K562 (cell line): ENCODE measurements at regions not wholly inside any gene's neighbourhood (a gene's known extent, or its start where the extent isn't known, plus 50 kb on each side); places are given as distances from the start of the nearest gene placed in this dataset.

Source experiments
- ATAC-seq: fragments of 200-7000 bp; cut with Tn5 transposase; 3 replicates; pipeline ENCODE4 v1.9.1; 2020; ENCODE audit warnings: moderate library complexity
- BruUV-seq: library from RNA; stranded (reverse); fragments of 400-500 nt; replicated peaks from 2 replicates; lab custom pipeline; 2021; lab: Mats Ljungman, UMichigan
- CTCF ChIA-PET: fragments of 300-600 bp; formaldehyde crosslinking; extraction: SDS; loops from one replicate; lab custom pipeline; 2021; ENCODE audit warnings: low intra/inter-chr PET ratio; lab: Yijun Ruan, JAX
- POLR2A ChIA-PET: fragments of 300-600, 350-650 bp; sonication (Branson Sonifier 250); formaldehyde crosslinking; extraction: SDS; loops from one replicate; lab custom pipeline; 2021; ENCODE audit warnings: antibody characterized with exemption, inconsistent platforms; lab: Yijun Ruan, JAX
- DNase-seq, 4 experiments: peaks; one replicate each; pipeline versions ENCODE4 v3.0.0 to v3.0.0-alpha.2; 2011 to 2018; ENCODE audit warnings: low spot score in 3 of 4, mixed read lengths in 3 of 4; ENCODE audit errors: extremely low read depth in 1 of 4
- FAIRE-seq: peaks from 2 replicates; lab custom pipeline; 2011; peaks lifted over from hg19 to GRCh38; lab: Jason Lieb, UNC
- H2AFZ ChIP-seq: 2 replicates; pipeline ENCODE4 v1.6.0; 2011; ENCODE audit warnings: low read depth, low read length, control low read depth, inconsistent platforms
- H3K27ac ChIP-seq: fragments of 200-600 bp; 3 replicates; pipeline ENCODE4 v1.8.0; 2011; ENCODE audit warnings: low read depth, mild to moderate bottlenecking, control low read depth, inconsistent platforms, low read length, moderate library complexity, mixed read lengths; ENCODE audit errors: extremely low read depth
- H3K27me3 ChIP-seq, 2 experiments: fragments of 300-600 bp in 1 of 2; 2 replicates in 1 of 2; 3 replicates in 1 of 2; pipeline versions ENCODE4 v1.6.0 to v1.8.0; 2011; ENCODE audit warnings: inconsistent platforms in 2 of 2, low read length in 2 of 2, mild to moderate bottlenecking in 1 of 2, mixed read lengths in 1 of 2, moderate library complexity in 1 of 2; ENCODE audit not compliant: control insufficient read depth in 2 of 2, insufficient read depth in 2 of 2
- H3K36me3 ChIP-seq: fragments of 300-600 bp; 3 replicates; pipeline ENCODE4 v1.8.0; 2011; ENCODE audit warnings: mild to moderate bottlenecking, low read length, inconsistent platforms; ENCODE audit not compliant: control insufficient read depth, insufficient read depth
- H3K4me1 ChIP-seq, 2 experiments: fragments of 200-600 bp in 1 of 2; replicated peaks in 1 of 2; 2 replicates in 1 of 2; 3 replicates in 1 of 2; pipeline versions ENCODE4 v1.5.1 to v1.8.0; 2011; ENCODE audit warnings: inconsistent platforms in 2 of 2, low read length in 2 of 2, mild to moderate bottlenecking in 1 of 2, mixed read lengths in 1 of 2, moderate library complexity in 1 of 2; ENCODE audit not compliant: control insufficient read depth in 2 of 2, insufficient read depth in 2 of 2
- H3K4me2 ChIP-seq: 2 replicates; pipeline ENCODE4 v1.6.1; 2011; ENCODE audit warnings: low read length, control low read depth, inconsistent platforms, mixed read lengths; ENCODE audit not compliant: insufficient read depth
- H3K4me3 ChIP-seq: fragments of 200-600 bp; sonication (generic), shearing (Covaris generic); 2 replicates; pipeline ENCODE4 v1.5.1; 2016; ENCODE audit warnings: control low read depth, inconsistent platforms
- H3K79me2 ChIP-seq: fragments of 200-600 bp; 3 replicates; pipeline ENCODE4 v1.8.0; 2011; ENCODE audit warnings: low read length, inconsistent platforms; ENCODE audit not compliant: control insufficient read depth, insufficient read depth
- H3K9ac ChIP-seq, 2 experiments: 2 replicates each; pipeline versions ENCODE4 v1.6.0 to v1.6.1; 2011; ENCODE audit warnings: low read depth in 2 of 2, low read length in 2 of 2, control low read depth in 1 of 2, inconsistent platforms in 1 of 2, mild to moderate bottlenecking in 1 of 2, mixed read lengths in 1 of 2; ENCODE audit not compliant: insufficient read depth in 1 of 2
- H3K9me1 ChIP-seq: one replicate; pipeline ENCODE4 v1.6.0; 2011; ENCODE audit warnings: inconsistent platforms, mild to moderate bottlenecking, low read length, moderate library complexity; ENCODE audit not compliant: control insufficient read depth, insufficient read depth
- H3K9me3 ChIP-seq: replicated peaks from 2 replicates; pipeline ENCODE4 v1.5.1; 2011; ENCODE audit warnings: low read depth, low read length, inconsistent platforms; ENCODE audit not compliant: control insufficient read depth, insufficient read depth
- H4K20me1 ChIP-seq: replicated peaks from 2 replicates; pipeline ENCODE4 v1.6.1; 2011; ENCODE audit warnings: low read length, inconsistent platforms, mixed read lengths; ENCODE audit not compliant: control insufficient read depth, insufficient read depth
- BRD9 ChIP-seq: fragments of 450-650 bp; IDR thresholded peaks from 2 replicates; pipeline ENCODE4 v1.6.1; 2018; ENCODE audit warnings: low read depth; ENCODE audit not compliant: partially characterized antibody
- CREB1 ChIP-seq, 2 experiments: sonication (generic) in 1 of 2; formaldehyde crosslinking in 1 of 2; IDR thresholded peaks; 2 replicates each; pipeline versions ENCODE4 v1.6.1 to v1.8.0; 2012 to 2022; ENCODE audit warnings: inconsistent platforms in 1 of 2, mild to moderate bottlenecking in 1 of 2, missing genetic modification reagents in 1 of 2, moderate library complexity in 1 of 2
- MCM7 ChIP-seq, 2 experiments: fragments of 450-650 bp; IDR thresholded peaks; 2 replicates each; pipeline ENCODE4 v1.6.1; 2016 to 2018
- MEIS2 ChIP-seq: fragments of 450-650 bp; IDR thresholded peaks from 2 replicates; pipeline ENCODE4 v1.6.1; 2014; ENCODE audit warnings: mild to moderate bottlenecking; ENCODE audit not compliant: partially characterized antibody
- NBN ChIP-seq: fragments of 450-650 bp; IDR thresholded peaks from 2 replicates; pipeline ENCODE4 v1.6.1; 2016; ENCODE audit warnings: low read depth, mild to moderate bottlenecking
- POLR2AphosphoS5 ChIP-seq: IDR thresholded peaks from 2 replicates; pipeline ENCODE4 v1.6.1; 2011; ENCODE audit warnings: mild to moderate bottlenecking, low read depth, low read length, moderate library complexity; ENCODE audit not compliant: control insufficient read depth, insufficient read depth
- SIRT6 ChIP-seq: IDR thresholded peaks from one replicate; pipeline ENCODE4 v1.6.1; 2012; ENCODE audit warnings: low read depth, mild to moderate bottlenecking, control low read depth, inconsistent platforms, low read length, moderate library complexity
- ZNF431 ChIP-seq: sonication (generic); formaldehyde crosslinking; IDR thresholded peaks from 2 replicates; pipeline ENCODE4 v1.8.0; 2022; ENCODE audit warnings: mild to moderate bottlenecking, missing genetic modification reagents
- WGBS: fragments of 100-300 bp; shearing (Covaris generic); methylation state at CpG from one replicate; pipeline ENCODE4 v1.1.6; 2016; ENCODE audit warnings: low coverage, mixed read lengths; ENCODE audit not compliant: insufficient coverage; ENCODE audit errors: missing lambda C conversion rate; 5-methylcytosine and 5-hydroxymethylcytosine counted together
- in situ Hi-C: fragments of 300-500 bp; cut with MboI; formaldehyde crosslinking; loops from 4 replicates; pipeline ENCODE4 v1.15.0; 2018; ENCODE audit warnings: inconsistent platforms, mixed read lengths
- intact Hi-C: fragments of 100-400 bp; cut with micrococcal nuclease; formaldehyde crosslinking; loops from 2 replicates; pipeline ENCODE4 v1.14.2; 2022
- TF ChIP-seq, protein P1 (sequence below): fragments of 250-450 bp; sonication (Bioruptor Pico); IDR thresholded peaks from 2 replicates; pipeline ENCODE4 v1.8.0; 2021; ENCODE audit warnings: moderate library complexity, mild to moderate bottlenecking, inconsistent platforms

- no peak for ATAC-seq
- no peak for TF ChIP-seq MEIS2
- no peak for TF ChIP-seq CREB1 (IDR thresholded peaks at IDR 0.05)
- TF ChIP-seq CREB1 (CRISPR knock-in tag; IDR thresholded peaks at IDR 0.05): no peak
- TF ChIP-seq ZNF431 (CRISPR knock-in tag): no peak
- TF ChIP-seq SIRT6: no peak
- TF ChIP-seq MCM7 (IDR thresholded peaks at IDR 0.05): no peak
- no peak for TF ChIP-seq POLR2AphosphoS5
- TF ChIP-seq, protein P1, sequence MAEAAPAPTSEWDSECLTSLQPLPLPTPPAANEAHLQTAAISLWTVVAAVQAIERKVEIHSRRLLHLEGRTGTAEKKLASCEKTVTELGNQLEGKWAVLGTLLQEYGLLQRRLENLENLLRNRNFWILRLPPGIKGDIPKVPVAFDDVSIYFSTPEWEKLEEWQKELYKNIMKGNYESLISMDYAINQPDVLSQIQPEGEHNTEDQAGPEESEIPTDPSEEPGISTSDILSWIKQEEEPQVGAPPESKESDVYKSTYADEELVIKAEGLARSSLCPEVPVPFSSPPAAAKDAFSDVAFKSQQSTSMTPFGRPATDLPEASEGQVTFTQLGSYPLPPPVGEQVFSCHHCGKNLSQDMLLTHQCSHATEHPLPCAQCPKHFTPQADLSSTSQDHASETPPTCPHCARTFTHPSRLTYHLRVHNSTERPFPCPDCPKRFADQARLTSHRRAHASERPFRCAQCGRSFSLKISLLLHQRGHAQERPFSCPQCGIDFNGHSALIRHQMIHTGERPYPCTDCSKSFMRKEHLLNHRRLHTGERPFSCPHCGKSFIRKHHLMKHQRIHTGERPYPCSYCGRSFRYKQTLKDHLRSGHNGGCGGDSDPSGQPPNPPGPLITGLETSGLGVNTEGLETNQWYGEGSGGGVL (CRISPR knock-in tag): no peak
- no peak for TF ChIP-seq NBN
- no peak for TF ChIP-seq BRD9
- TF ChIP-seq, all 486 proteins: peak for 0
- FAIRE-seq (no peak), DNase-seq (no peak)
- no peaks in the 10 kb centered on the region for H3K36me3 ChIP-seq
- ChIA-PET POLR2A (no interaction called here), CTCF (no interaction called here)
- H3K9me1 ChIP-seq: no peaks in the 10 kb centered on the region
- no peak overlapping the region for H3K4me3 ChIP-seq
- H3K9me3 ChIP-seq: 0 out of 2 replicates have a peak, but pooled peaks cover 2% of the 10 kb centered on the region
- no peaks in the 10 kb centered on the region for H3K79me2 ChIP-seq
- intact Hi-C loops: no loop called here
- no peaks in the 10 kb centered on the region for H3K4me1 ChIP-seq
- H3K27ac ChIP-seq: no peak overlapping the region
- BruUV-seq: no TSS peak
- no peaks in the 10 kb centered on the region for H4K20me1 ChIP-seq
- H2AFZ ChIP-seq: no peak overlapping the region
- H3K9ac ChIP-seq: no peak overlapping the region
- 0% methylated on average over 5 of the region's 5 CpGs for WGBS
- in situ Hi-C loops: no loop called here
- no peaks in the 10 kb centered on the region for H3K27me3 ChIP-seq
- H3K4me2 ChIP-seq: no peak overlapping the region
Observed at GRCh38 chr4:180766045-180766444, 1477.2 kb upstream of the TENM3 start.
